ENCODE measurements at regions not wholly inside any gene's neighbourhood (a gene's known extent, or its start where the extent isn't known, plus 50 kb on each side); places are given as distances from the start of the nearest gene placed in this dataset.

- peak; percentile 55 for DNase-seq
Measured at GRCh38 chr6:54010340-54011276, 100.6 kb upstream of the MLIP start.

- DNase-seq = no peak
Measured at GRCh38 chr6:54011277-54011648, 100.0 kb upstream of the MLIP start.

GRCh38 chr6:54013966-54014365, 97.3 kb upstream of the MLIP start:
- DNase-seq = no peak

- DNase-seq = no peak
Measured at GRCh38 chr6:54014440-54014839, 96.8 kb upstream of the MLIP start.

- no peak for DNase-seq
Measured at GRCh38 chr6:54017877-54018276, 93.4 kb upstream of the MLIP start.

- DNase-seq = no peak
Measured at GRCh38 chr6:54018722-54019121, 92.5 kb upstream of the MLIP start.

- no peak for DNase-seq
Measured at GRCh38 chr6:54019860-54020259, 91.4 kb upstream of the MLIP start.

- no peak for DNase-seq
Measured at GRCh38 chr6:54020334-54020733, 90.9 kb upstream of the MLIP start.

GRCh38 chr6:54026652-54027400, 84.4 kb upstream of the MLIP start:
- no peak for DNase-seq

- DNase-seq = no peak
Measured at GRCh38 chr6:54028170-54028569, 83.1 kb upstream of the MLIP start.

- no peak for DNase-seq
Measured at GRCh38 chr6:54029187-54029586, 82.1 kb upstream of the MLIP start.

- DNase-seq = peak; percentile 13
Measured at GRCh38 chr6:54031169-54031568, 80.1 kb upstream of the MLIP start.

- no peak for DNase-seq
Measured at GRCh38 chr6:54037277-54037779, 73.9 kb upstream of the MLIP start.

GRCh38 chr6:54040545-54040944, 70.7 kb upstream of the MLIP start:
- no peak for DNase-seq

GRCh38 chr6:54041239-54041638, 70.0 kb upstream of the MLIP start:
- no peak for DNase-seq

- no peak for DNase-seq
Measured at GRCh38 chr6:54043360-54043759, 67.9 kb upstream of the MLIP start.

- no peak for DNase-seq
Measured at GRCh38 chr6:54044059-54044458, 67.2 kb upstream of the MLIP start.

GRCh38 chr6:54048782-54049181, 62.5 kb upstream of the MLIP start:
- DNase-seq = no peak

GRCh38 chr6:54050750-54051149, 60.5 kb upstream of the MLIP start:
- no peak for DNase-seq

- DNase-seq = peak; percentile 88
Measured at GRCh38 chr6:54053881-54054391, 57.3 kb upstream of the MLIP start.

GRCh38 chr6:54056105-54056504, 55.1 kb upstream of the MLIP start:
- no peak for DNase-seq

- no peak for DNase-seq
Measured at GRCh38 chr6:54057058-54057457, 54.2 kb upstream of the MLIP start.

GRCh38 chr6:54058236-54058635, 53.0 kb upstream of the MLIP start:
- no peak for DNase-seq

- no peak for DNase-seq
Measured at GRCh38 chr6:54059683-54060082, 51.6 kb upstream of the MLIP start.

Data from fibroblast of upper back skin (primary cell).